PC-3 (cell line): ENCODE measurements at regions not wholly inside any gene's neighbourhood (a gene's known extent, or its start where the extent isn't known, plus 50 kb on each side); places are given as distances from the start of the nearest gene placed in this dataset.
A peak's percentile ranks its signal among the peaks of the same experiment; 100 is the strongest.

Source experiments
- ATAC-seq: fragments of 200-7000 bp; cut with Tn5 transposase; 2 replicates; pipeline ENCODE4 v1.9.1; 2020; ENCODE audit warnings: mild to moderate bottlenecking, moderate library complexity
- BruUV-seq: library from RNA; stranded (reverse); fragments of 400-500 nt; replicated peaks from 2 replicates; lab custom pipeline; 2021; lab: Mats Ljungman, UMichigan
- CTCF ChIA-PET: fragments of 300-600 bp; sonication (Branson Sonifier 250); formaldehyde crosslinking; loops from one replicate; lab custom pipeline; 2022; ENCODE audit warnings: antibody characterized with exemption; lab: Charles Lee
- POLR2A ChIA-PET: fragments of 300-600 bp; sonication (Branson Sonifier 250); formaldehyde crosslinking; loops from one replicate; lab custom pipeline; 2022; ENCODE audit warnings: antibody characterized with exemption; ENCODE audit not compliant: unreplicated experiment; lab: Charles Lee
- DNase-seq: peaks from one replicate; pipeline ENCODE4 v3.0.0-alpha.2; 2015
- H2AFZ ChIP-seq: fragments of 300-600 bp; sonication (generic); 2 replicates; pipeline ENCODE4 v1.6.0; 2016; ENCODE audit warnings: antibody characterized with exemption, low read length
- H3F3A ChIP-seq: fragments of 300-600 bp; sonication (generic); one replicate; pipeline ENCODE4 v1.6.0; 2017; ENCODE audit warnings: antibody characterized with exemption, low read length, control low read depth, mild to moderate bottlenecking; ENCODE audit not compliant: unreplicated experiment
- H3K27ac ChIP-seq: fragments of 300-600 bp; sonication (generic); 2 replicates; pipeline ENCODE4 v1.5.1; 2016; ENCODE audit warnings: mild to moderate bottlenecking, low read length
- H3K27me3 ChIP-seq: fragments of 300-600 bp; sonication (generic); 2 replicates; pipeline ENCODE4 v1.6.1; 2016; ENCODE audit warnings: low read length, mixed read lengths
- H3K36me3 ChIP-seq: fragments of 300-600 bp; sonication (generic); 2 replicates; pipeline ENCODE4 v1.6.1; 2016; ENCODE audit warnings: low read depth, mixed run types, low read length, mixed read lengths
- H3K4me1 ChIP-seq: fragments of 300-600 bp; sonication (generic); 2 replicates; pipeline ENCODE4 v1.5.1; 2016; ENCODE audit warnings: low read length; ENCODE audit not compliant: insufficient read depth
- H3K4me2 ChIP-seq: fragments of 300-600 bp; sonication (generic); 2 replicates; pipeline ENCODE4 v1.6.0; 2016; ENCODE audit warnings: low read length
- H3K4me3 ChIP-seq: fragments of 300-600 bp; sonication (generic); 2 replicates; pipeline ENCODE4 v1.5.1; 2016; ENCODE audit warnings: mild to moderate bottlenecking, low read length, mixed read lengths
- H3K79me2 ChIP-seq: fragments of 300-600 bp; sonication (generic); 2 replicates; pipeline ENCODE4 v1.6.1; 2017; ENCODE audit warnings: low read length, mixed read lengths
- H3K9ac ChIP-seq: fragments of 300-600 bp; sonication (generic); 2 replicates; pipeline ENCODE4 v1.6.0; 2016; ENCODE audit warnings: mild to moderate bottlenecking, low read length
- H3K9me2 ChIP-seq: fragments of 300-600 bp; sonication (generic); replicated peaks from 2 replicates; pipeline ENCODE4 v1.6.1; 2016; ENCODE audit warnings: mixed run types, low read length, mixed read lengths
- H3K9me3 ChIP-seq: fragments of 300-600 bp; sonication (generic); 2 replicates; pipeline ENCODE4 v1.6.1; 2016; ENCODE audit warnings: low read length, mixed read lengths
- H4K20me1 ChIP-seq: fragments of 300-600 bp; sonication (generic); 2 replicates; pipeline ENCODE4 v1.6.1; 2016; ENCODE audit warnings: low read length, mixed read lengths
- CTCF ChIP-seq: fragments of 300-600 bp; sonication (generic); conservative IDR thresholded peaks from 2 replicates; pipeline ENCODE4 v1.5.1; 2017; ENCODE audit warnings: antibody characterized with exemption, low read depth, mild to moderate bottlenecking, low read length
- EZH2 ChIP-seq: fragments of 300-600 bp; sonication (generic); IDR thresholded peaks from one replicate; pipeline ENCODE4 v1.6.1; 2017; ENCODE audit warnings: antibody characterized with exemption, mild to moderate bottlenecking, low read length; ENCODE audit not compliant: unreplicated experiment
- EZH2phosphoT487 ChIP-seq: fragments of 300-600 bp; sonication (generic); IDR thresholded peaks from 2 replicates; pipeline ENCODE4 v1.6.1; 2018; ENCODE audit warnings: mild to moderate bottlenecking, antibody characterized with exemption, low read length, borderline replicate concordance
- intact Hi-C: fragments of 100-400 bp; cut with micrococcal nuclease; formaldehyde crosslinking; loops from 2 replicates; pipeline ENCODE4 v1.9.0; 2023

GRCh38 chr13:34623331-34623730, 318.7 kb upstream of the NBEA start:
- H3K9me2 ChIP-seq: no peaks in the 10 kb centered on the region
- no peak overlapping the region for H3K9ac ChIP-seq
- no peaks in the 10 kb centered on the region for H3K79me2 ChIP-seq
- H3K4me1 ChIP-seq: peaks cover 3% of the 10 kb centered on the region; the same call in 1 of the 2 replicates
- H3K27me3 ChIP-seq: no peaks in the 10 kb centered on the region
- intact Hi-C loops: no loop called here
- H3K36me3 ChIP-seq: no peaks in the 10 kb centered on the region
- ATAC-seq (no peak), DNase-seq (no peak)
- H3K9me3 ChIP-seq: no peaks in the 10 kb centered on the region
- H3F3A ChIP-seq: no peaks in the 10 kb centered on the region
- H3K4me3 ChIP-seq: no peak overlapping the region
- no peak overlapping the region for H3K27ac ChIP-seq
- ChIA-PET POLR2A (no interaction called here), CTCF (no interaction called here)
- no peaks in the 10 kb centered on the region for H4K20me1 ChIP-seq
- BruUV-seq: no TSS peak
- TF ChIP-seq CTCF (no peak), EZH2phosphoT487 (no peak), EZH2 (no peak)
- H3K4me2 ChIP-seq: no peak overlapping the region
- H2AFZ ChIP-seq: no peak overlapping the region

- no peak for TF ChIP-seq EZH2
Measured at GRCh38 chr13:34627509-34628208, 314.4 kb upstream of the NBEA start.

GRCh38 chr13:34628209-34628682, 313.8 kb upstream of the NBEA start:
- H3K9ac ChIP-seq: no peak overlapping the region
- no peaks in the 10 kb centered on the region for H3K9me3 ChIP-seq
- no peaks in the 10 kb centered on the region for H3K27me3 ChIP-seq
- H3K36me3 ChIP-seq: no peaks in the 10 kb centered on the region
- no peak overlapping the region for H3K4me2 ChIP-seq
- ATAC-seq (no peak), DNase-seq (no peak)
- TF ChIP-seq CTCF: no peak
- TF ChIP-seq EZH2phosphoT487: no peak
- TF ChIP-seq EZH2: no peak
- CTCF ChIA-PET: no interaction called here
- no peaks in the 10 kb centered on the region for H3K9me2 ChIP-seq
- H2AFZ ChIP-seq: peak overlapping the region; percentile 20; the same call in 1 of the 2 replicates
- intact Hi-C loops: no loop called here
- peaks cover 3% of the 10 kb centered on the region; the same call in 1 of the 2 replicates for H3K4me1 ChIP-seq
- H4K20me1 ChIP-seq: no peaks in the 10 kb centered on the region
- no peak overlapping the region for H3K27ac ChIP-seq
- no peak overlapping the region for H3K4me3 ChIP-seq
- H3F3A ChIP-seq: no peaks in the 10 kb centered on the region
- H3K79me2 ChIP-seq: no peaks in the 10 kb centered on the region
- BruUV-seq: no TSS peak
- POLR2A ChIA-PET: no interaction called here

More at GRCh38 chr13:34627509-34628208, 314.4 kb upstream of the NBEA start:
- Histone ChIP-seq H3K9me3 (no peaks in the 10 kb centered on the region), H3K79me2 (no peaks in the 10 kb centered on the region), H3K36me3 (no peaks in the 10 kb centered on the region), H4K20me1 (no peaks in the 10 kb centered on the region), H3K4me2 (no peak overlapping the region), H3F3A (no peaks in the 10 kb centered on the region), H2AFZ (no peak overlapping the region), H3K4me1 (peaks cover 3% of the 10 kb centered on the region; the same call in 1 of the 2 replicates), H3K9me2 (no peaks in the 10 kb centered on the region), H3K9ac (no peak overlapping the region), H3K27me3 (no peaks in the 10 kb centered on the region), H3K4me3 (no peak overlapping the region), H3K27ac (no peak overlapping the region)
- no TSS peak for BruUV-seq
- DNase-seq (no peak), ATAC-seq (no peak)
- ChIA-PET POLR2A (no interaction called here), CTCF (no interaction called here)
- intact Hi-C loops: no loop called here
